SK-N-SH (cell line): ENCODE measurements at regions not wholly inside any gene's neighbourhood (a gene's known extent, or its start where the extent isn't known, plus 50 kb on each side); places are given as distances from the start of the nearest gene placed in this dataset.

Source experiments
- CTCF ChIA-PET: fragments of 300-600, 350-600 bp; formaldehyde crosslinking; extraction: SDS; loops from one replicate; lab custom pipeline; 2021; lab: Yijun Ruan, JAX
- POLR2A ChIA-PET: fragments of 350-600 bp; sonication (Branson Sonifier 250); formaldehyde crosslinking; extraction: SDS; loops from one replicate; lab custom pipeline; 2020; ENCODE audit warnings: antibody characterized with exemption, inconsistent platforms; lab: Yijun Ruan, JAX
- DNase-seq: peaks from one replicate; pipeline ENCODE4 v3.0.0; 2012
- H2AFZ ChIP-seq: fragments of 200-600 bp; sonication (generic); 2 replicates; pipeline ENCODE4 v1.8.1; 2016; ENCODE audit warnings: antibody characterized with exemption, mild to moderate bottlenecking, low read depth
- H3F3A ChIP-seq: fragments of 200-600 bp; sonication (generic); replicated peaks from 2 replicates; pipeline ENCODE3; 2016; ENCODE audit warnings: antibody characterized with exemption, mild to moderate bottlenecking; ENCODE audit not compliant: insufficient read depth
- H3K27ac ChIP-seq, 2 experiments: fragments of 200-500 bp in 1 of 2; fragments of 200-600 bp in 1 of 2; sonication (Bioruptor generic) in 1 of 2; sonication (generic), shearing (Covaris generic) in 1 of 2; 2 replicates each; pipeline versions ENCODE4 v1.5.1 to v1.6.1; 2014 to 2016; ENCODE audit warnings: low read depth in 2 of 2, inconsistent platforms in 1 of 2, low read length in 1 of 2, mild to moderate bottlenecking in 1 of 2, mixed read lengths in 1 of 2
- H3K27me3 ChIP-seq: fragments of 200-600 bp; sonication (generic), shearing (Covaris generic); 2 replicates; pipeline ENCODE4 v1.6.1; 2016; ENCODE audit warnings: mixed run types; ENCODE audit not compliant: insufficient read depth
- H3K36me3 ChIP-seq, 2 experiments: fragments of 200-500 bp in 1 of 2; fragments of 200-600 bp in 1 of 2; sonication (Bioruptor generic) in 1 of 2; sonication (generic) in 1 of 2; replicated peaks in 1 of 2; 2 replicates each; pipeline versions ENCODE3 to v1.5.1; 2014 to 2016; ENCODE audit warnings: low read length in 1 of 2, mild to moderate bottlenecking in 1 of 2; ENCODE audit not compliant: insufficient read depth in 2 of 2, control insufficient read depth in 1 of 2
- H3K4me1 ChIP-seq, 2 experiments: fragments of 200-500 bp in 1 of 2; fragments of 200-600 bp in 1 of 2; sonication (Bioruptor generic) in 1 of 2; sonication (generic), shearing (Covaris generic) in 1 of 2; 2 replicates each; pipeline versions ENCODE4 v1.5.1 to v1.6.1; 2014 to 2016; ENCODE audit warnings: low read depth in 1 of 2, low read length in 1 of 2, mixed run types in 1 of 2; ENCODE audit not compliant: insufficient read depth in 2 of 2, control insufficient read depth in 1 of 2
- H3K4me2 ChIP-seq: fragments of 200-600 bp; sonication (generic), shearing (Covaris generic); 2 replicates; pipeline ENCODE4 v1.6.1; 2017; ENCODE audit warnings: mixed run types
- H3K4me3 ChIP-seq, 2 experiments: fragments of 200-500 bp in 1 of 2; fragments of 200-600 bp in 1 of 2; sonication (Bioruptor generic) in 1 of 2; sonication (generic), shearing (Covaris generic) in 1 of 2; 2 replicates each; pipeline versions ENCODE4 v1.5.1 to v1.8.1; 2014 to 2016; ENCODE audit warnings: low read depth in 2 of 2, inconsistent platforms in 1 of 2, low read length in 1 of 2, mild to moderate bottlenecking in 1 of 2, mixed read lengths in 1 of 2, moderate library complexity in 1 of 2
- H3K79me2 ChIP-seq: fragments of 200-600 bp; sonication (generic); 2 replicates; pipeline ENCODE4 v1.8.1; 2017; ENCODE audit warnings: mild to moderate bottlenecking; ENCODE audit not compliant: insufficient read depth
- H3K9ac ChIP-seq: fragments of 200-600 bp; sonication (generic); 2 replicates; pipeline ENCODE4 v1.6.1; 2017; ENCODE audit warnings: mixed run types
- H3K9me2 ChIP-seq: fragments of 200-600 bp; sonication (generic); 2 replicates; pipeline ENCODE4 v1.6.1; 2017; ENCODE audit warnings: mixed run types
- H3K9me3 ChIP-seq: fragments of 200-600 bp; sonication (generic); 2 replicates; pipeline ENCODE4 v1.6.1; 2017; ENCODE audit warnings: mixed run types, mild to moderate bottlenecking, moderate library complexity
- H4K20me1 ChIP-seq: fragments of 200-600 bp; sonication (generic); 2 replicates; pipeline ENCODE4 v1.6.1; 2017; ENCODE audit warnings: mild to moderate bottlenecking, mixed run types; ENCODE audit not compliant: insufficient read depth
- ELF1 ChIP-seq: IDR thresholded peaks from 2 replicates; pipeline ENCODE4 v1.4.0; 2012
- FOSL2 ChIP-seq: IDR thresholded peaks from 2 replicates; pipeline ENCODE4 v1.4.0; 2012; ENCODE audit warnings: low read depth, mild to moderate bottlenecking, moderate library complexity, borderline replicate concordance
- FOXJ3 ChIP-seq: sonication (generic); formaldehyde crosslinking; IDR thresholded peaks from 2 replicates; pipeline ENCODE4 v1.5.1; 2020; ENCODE audit warnings: mild to moderate bottlenecking, missing genetic modification reagents
- FOXM1 ChIP-seq: IDR thresholded peaks from 2 replicates; pipeline ENCODE4 v1.4.0; 2012; ENCODE audit warnings: low read depth, mild to moderate bottlenecking
- GATA2 ChIP-seq: sonication (generic); formaldehyde crosslinking; IDR thresholded peaks from 2 replicates; pipeline ENCODE4 v1.5.0; 2020; ENCODE audit warnings: mild to moderate bottlenecking, missing genetic modification reagents
- MXI1 ChIP-seq: IDR thresholded peaks from 2 replicates; pipeline ENCODE4 v1.6.1; 2012; ENCODE audit warnings: mild to moderate bottlenecking, low read depth, low read length, improper control_type of control experiment
- NFIC ChIP-seq: IDR thresholded peaks from 2 replicates; pipeline ENCODE4 v1.4.0; 2012; ENCODE audit warnings: borderline replicate concordance
- RFX5 ChIP-seq: IDR thresholded peaks from 2 replicates; pipeline ENCODE4 v1.6.1; 2012; ENCODE audit warnings: mild to moderate bottlenecking, improper control_type of control experiment, low read length
- TAF1 ChIP-seq: IDR thresholded peaks from 2 replicates; pipeline ENCODE4 v1.6.1; 2012; ENCODE audit warnings: low read depth, mild to moderate bottlenecking, low read length, moderate library complexity, borderline replicate concordance
- YY1 ChIP-seq: IDR thresholded peaks from 2 replicates; pipeline ENCODE4 v1.4.0; 2012; ENCODE audit warnings: low read depth, mild to moderate bottlenecking
- WGBS: methylation state at CpG from one replicate; pipeline ENCODE4 v1.1.6; 2017; ENCODE audit warnings: low lambda C conversion rate; 5-methylcytosine and 5-hydroxymethylcytosine counted together
- TF ChIP-seq, protein P1 (sequence below): fragments of 200-600 bp; sonication (generic); IDR thresholded peaks from 2 replicates; pipeline ENCODE4 v1.6.1; 2017; ENCODE audit warnings: antibody characterized with exemption, mild to moderate bottlenecking, moderate library complexity
- TF ChIP-seq, protein P2 (sequence below): IDR thresholded peaks from 2 replicates; pipeline ENCODE4 v1.6.1; 2012; ENCODE audit warnings: mild to moderate bottlenecking, low read depth, low read length, moderate library complexity
- TF ChIP-seq, protein P3 (sequence below): IDR thresholded peaks from 2 replicates; pipeline ENCODE4 v1.4.0; 2012; ENCODE audit warnings: low read depth, borderline replicate concordance

DNA sequence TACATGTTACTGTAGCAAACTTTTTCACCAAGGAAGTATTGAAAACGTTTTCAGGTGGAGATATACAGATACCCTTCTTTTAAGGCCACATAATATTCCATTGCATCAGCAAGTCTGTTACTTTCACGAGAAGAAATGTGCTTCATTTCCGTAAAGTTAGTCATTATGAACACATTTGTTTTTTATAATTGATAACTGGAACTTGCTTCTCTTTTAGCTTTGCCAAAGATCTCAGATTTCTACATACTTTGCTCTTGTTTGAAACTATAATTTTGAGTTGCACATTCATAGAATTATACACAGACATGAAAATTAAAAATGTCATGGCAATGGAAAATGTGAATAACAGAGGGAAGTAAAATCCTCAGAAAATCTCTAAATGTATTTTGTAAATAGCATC, 128.7 kb upstream of the GIMD1 start:
- 27% methylated on average over 3 of the region's 3 CpGs for WGBS
- Histone ChIP-seq H3K27me3 (no peaks in the 10 kb centered on the region), H3K27ac (no peak overlapping the region), H3F3A (no peaks in the 10 kb centered on the region), H2AFZ (peak overlapping the region; percentile 64; the same call in 1 of the 2 replicates), H3K9me3 (0 out of 2 replicates have a peak, but pooled peaks cover 5% of the 10 kb centered on the region), H3K4me2 (no peak overlapping the region), H3K4me1 (no peaks in the 10 kb centered on the region; a peak in 1 of 4 replicates), H3K79me2 (no peaks in the 10 kb centered on the region), H3K4me3 (no peak overlapping the region), H4K20me1 (no peaks in the 10 kb centered on the region), H3K9me2 (no peaks in the 10 kb centered on the region), H3K9ac (no peak overlapping the region), H3K36me3 (no peaks in the 10 kb centered on the region)
- ChIA-PET CTCF (no interaction called here), POLR2A (no interaction called here)
- no peak for TF ChIP-seq GATA2 (CRISPR knock-in tag)
- no peak for DNase-seq

DNA sequence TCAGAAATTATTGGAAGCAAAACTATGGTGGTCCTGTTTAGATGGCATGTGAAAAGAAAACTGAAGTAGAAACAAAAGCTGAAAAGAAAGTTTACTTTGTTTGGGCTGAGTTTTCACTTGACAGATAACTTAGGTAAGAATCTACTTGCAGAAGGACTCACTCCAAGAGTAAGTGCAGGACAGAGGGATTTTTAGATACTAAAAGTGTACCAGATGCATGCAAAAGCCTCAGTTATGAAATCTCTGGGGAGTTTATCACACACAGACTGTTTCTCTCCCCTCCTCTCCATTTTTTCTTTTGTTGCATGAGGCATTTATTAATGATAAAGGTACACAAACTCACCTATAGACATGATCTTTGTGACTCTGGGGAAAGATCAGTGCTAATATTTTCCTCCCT, 127.5 kb upstream of the GIMD1 start:
- H4K20me1 ChIP-seq = no peaks in the 10 kb centered on the region
- H3K4me1 ChIP-seq = no peaks in the 10 kb centered on the region
- no peak for DNase-seq
- TF ChIP-seq MXI1 (no peak), FOXM1 (no peak), NFIC (no peak), YY1 (no peak), RFX5 (no peak), FOSL2 (no peak), FOXJ3 (CRISPR knock-in tag) (no peak), TAF1 (no peak), ELF1 (no peak), GATA2 (CRISPR knock-in tag) (no peak)
- TF ChIP-seq, protein P1, sequence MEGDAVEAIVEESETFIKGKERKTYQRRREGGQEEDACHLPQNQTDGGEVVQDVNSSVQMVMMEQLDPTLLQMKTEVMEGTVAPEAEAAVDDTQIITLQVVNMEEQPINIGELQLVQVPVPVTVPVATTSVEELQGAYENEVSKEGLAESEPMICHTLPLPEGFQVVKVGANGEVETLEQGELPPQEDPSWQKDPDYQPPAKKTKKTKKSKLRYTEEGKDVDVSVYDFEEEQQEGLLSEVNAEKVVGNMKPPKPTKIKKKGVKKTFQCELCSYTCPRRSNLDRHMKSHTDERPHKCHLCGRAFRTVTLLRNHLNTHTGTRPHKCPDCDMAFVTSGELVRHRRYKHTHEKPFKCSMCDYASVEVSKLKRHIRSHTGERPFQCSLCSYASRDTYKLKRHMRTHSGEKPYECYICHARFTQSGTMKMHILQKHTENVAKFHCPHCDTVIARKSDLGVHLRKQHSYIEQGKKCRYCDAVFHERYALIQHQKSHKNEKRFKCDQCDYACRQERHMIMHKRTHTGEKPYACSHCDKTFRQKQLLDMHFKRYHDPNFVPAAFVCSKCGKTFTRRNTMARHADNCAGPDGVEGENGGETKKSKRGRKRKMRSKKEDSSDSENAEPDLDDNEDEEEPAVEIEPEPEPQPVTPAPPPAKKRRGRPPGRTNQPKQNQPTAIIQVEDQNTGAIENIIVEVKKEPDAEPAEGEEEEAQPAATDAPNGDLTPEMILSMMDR = no peak
- TF ChIP-seq, protein P2, sequence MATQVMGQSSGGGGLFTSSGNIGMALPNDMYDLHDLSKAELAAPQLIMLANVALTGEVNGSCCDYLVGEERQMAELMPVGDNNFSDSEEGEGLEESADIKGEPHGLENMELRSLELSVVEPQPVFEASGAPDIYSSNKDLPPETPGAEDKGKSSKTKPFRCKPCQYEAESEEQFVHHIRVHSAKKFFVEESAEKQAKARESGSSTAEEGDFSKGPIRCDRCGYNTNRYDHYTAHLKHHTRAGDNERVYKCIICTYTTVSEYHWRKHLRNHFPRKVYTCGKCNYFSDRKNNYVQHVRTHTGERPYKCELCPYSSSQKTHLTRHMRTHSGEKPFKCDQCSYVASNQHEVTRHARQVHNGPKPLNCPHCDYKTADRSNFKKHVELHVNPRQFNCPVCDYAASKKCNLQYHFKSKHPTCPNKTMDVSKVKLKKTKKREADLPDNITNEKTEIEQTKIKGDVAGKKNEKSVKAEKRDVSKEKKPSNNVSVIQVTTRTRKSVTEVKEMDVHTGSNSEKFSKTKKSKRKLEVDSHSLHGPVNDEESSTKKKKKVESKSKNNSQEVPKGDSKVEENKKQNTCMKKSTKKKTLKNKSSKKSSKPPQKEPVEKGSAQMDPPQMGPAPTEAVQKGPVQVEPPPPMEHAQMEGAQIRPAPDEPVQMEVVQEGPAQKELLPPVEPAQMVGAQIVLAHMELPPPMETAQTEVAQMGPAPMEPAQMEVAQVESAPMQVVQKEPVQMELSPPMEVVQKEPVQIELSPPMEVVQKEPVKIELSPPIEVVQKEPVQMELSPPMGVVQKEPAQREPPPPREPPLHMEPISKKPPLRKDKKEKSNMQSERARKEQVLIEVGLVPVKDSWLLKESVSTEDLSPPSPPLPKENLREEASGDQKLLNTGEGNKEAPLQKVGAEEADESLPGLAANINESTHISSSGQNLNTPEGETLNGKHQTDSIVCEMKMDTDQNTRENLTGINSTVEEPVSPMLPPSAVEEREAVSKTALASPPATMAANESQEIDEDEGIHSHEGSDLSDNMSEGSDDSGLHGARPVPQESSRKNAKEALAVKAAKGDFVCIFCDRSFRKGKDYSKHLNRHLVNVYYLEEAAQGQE = no peak
- TF ChIP-seq, protein P3, sequence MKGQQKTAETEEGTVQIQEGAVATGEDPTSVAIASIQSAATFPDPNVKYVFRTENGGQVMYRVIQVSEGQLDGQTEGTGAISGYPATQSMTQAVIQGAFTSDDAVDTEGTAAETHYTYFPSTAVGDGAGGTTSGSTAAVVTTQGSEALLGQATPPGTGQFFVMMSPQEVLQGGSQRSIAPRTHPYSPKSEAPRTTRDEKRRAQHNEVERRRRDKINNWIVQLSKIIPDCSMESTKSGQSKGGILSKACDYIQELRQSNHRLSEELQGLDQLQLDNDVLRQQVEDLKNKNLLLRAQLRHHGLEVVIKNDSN = no peak
- H3K27ac ChIP-seq = no peak overlapping the region
- H3K27me3 ChIP-seq = no peaks in the 10 kb centered on the region
- H3K36me3 ChIP-seq = no peaks in the 10 kb centered on the region
- ChIA-PET POLR2A (no interaction called here), CTCF (interaction anchor here (1.3 kb wide), 1 partner anchor 126 kb away, joined by 3 read pairs; no protein-coding TSS in a partner anchor)
- no peaks in the 10 kb centered on the region for H3K9me2 ChIP-seq
- H3K9me3 ChIP-seq = 0 out of 2 replicates have a peak, but pooled peaks cover 5% of the 10 kb centered on the region
- H3K4me2 ChIP-seq = no peak overlapping the region
- H3K79me2 ChIP-seq = no peaks in the 10 kb centered on the region
- H3K9ac ChIP-seq = no peak overlapping the region
- no peaks in the 10 kb centered on the region for H3F3A ChIP-seq
- H3K4me3 ChIP-seq = no peak overlapping the region
- no peak overlapping the region for H2AFZ ChIP-seq
